ENCODE measurements at regions not wholly inside any gene's neighbourhood (a gene's known extent, or its start where the extent isn't known, plus 50 kb on each side); places are given as distances from the start of the nearest gene placed in this dataset.

DNA sequence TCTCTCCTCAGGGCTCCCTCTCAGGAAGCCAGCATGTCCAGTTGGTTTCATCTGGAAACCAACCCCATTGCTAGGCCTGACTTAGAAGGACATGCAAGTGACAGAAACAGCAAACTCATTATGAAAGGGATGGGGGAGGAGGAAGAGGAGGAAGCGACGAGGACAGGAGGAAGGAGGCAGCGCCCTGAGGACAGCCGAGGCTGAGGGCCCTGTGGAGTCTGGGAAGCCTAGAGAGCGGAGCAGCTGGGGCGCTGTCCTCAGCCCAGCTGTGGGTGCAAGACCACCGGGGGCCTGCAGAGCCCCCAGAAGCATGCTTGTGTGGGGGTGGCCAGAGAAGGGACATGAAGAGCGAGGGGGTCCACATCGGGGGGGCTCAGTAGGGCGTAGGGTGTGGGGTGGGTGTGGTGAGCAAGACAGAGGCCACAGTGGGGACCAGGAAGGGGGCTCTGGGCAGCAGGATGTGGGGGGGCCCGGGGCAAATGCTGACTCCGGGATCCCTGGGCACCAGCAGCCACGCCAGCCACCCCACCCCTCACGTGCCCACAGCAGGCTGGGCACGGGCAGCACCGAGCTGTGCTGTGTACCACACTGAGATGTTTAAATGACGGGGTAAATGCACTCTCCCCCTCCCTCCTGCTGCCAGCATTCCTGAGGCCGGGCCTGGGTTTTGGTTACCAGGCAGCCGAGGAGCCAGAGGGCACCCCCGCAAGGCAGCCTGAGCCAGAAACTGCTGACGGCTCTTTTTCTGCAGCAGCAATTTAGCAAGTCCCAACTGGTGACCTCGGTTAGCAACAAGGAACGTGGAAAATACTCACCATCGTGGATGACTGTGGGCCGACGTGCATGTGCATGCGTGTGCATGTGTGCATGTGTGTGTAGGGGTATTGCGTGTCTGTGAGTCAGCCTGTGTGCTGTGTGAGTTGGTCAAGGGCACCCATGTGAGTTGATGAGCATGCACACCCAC, 82.7 kb upstream of the LINC01488 start:
- intact Hi-C loops (cut with DNase I; ENCODE audit: low total_unique reads), result no loop called here
- no peak overlapping the region for H3K4me3 ChIP-seq (ENCODE audit: low read depth, poor library complexity, severe bottlenecking)
- 44 to 47% methylated on average over 20 to 28 of the region's 28 CpGs for WGBS, 2 donors
- DNase-seq (ENCODE audit: low spot score in 2 of 2), result no peak
- no peak for TF ChIP-seq POLR2A (IDR thresholded peaks at IDR 0.05)
- TF ChIP-seq, protein P1, sequence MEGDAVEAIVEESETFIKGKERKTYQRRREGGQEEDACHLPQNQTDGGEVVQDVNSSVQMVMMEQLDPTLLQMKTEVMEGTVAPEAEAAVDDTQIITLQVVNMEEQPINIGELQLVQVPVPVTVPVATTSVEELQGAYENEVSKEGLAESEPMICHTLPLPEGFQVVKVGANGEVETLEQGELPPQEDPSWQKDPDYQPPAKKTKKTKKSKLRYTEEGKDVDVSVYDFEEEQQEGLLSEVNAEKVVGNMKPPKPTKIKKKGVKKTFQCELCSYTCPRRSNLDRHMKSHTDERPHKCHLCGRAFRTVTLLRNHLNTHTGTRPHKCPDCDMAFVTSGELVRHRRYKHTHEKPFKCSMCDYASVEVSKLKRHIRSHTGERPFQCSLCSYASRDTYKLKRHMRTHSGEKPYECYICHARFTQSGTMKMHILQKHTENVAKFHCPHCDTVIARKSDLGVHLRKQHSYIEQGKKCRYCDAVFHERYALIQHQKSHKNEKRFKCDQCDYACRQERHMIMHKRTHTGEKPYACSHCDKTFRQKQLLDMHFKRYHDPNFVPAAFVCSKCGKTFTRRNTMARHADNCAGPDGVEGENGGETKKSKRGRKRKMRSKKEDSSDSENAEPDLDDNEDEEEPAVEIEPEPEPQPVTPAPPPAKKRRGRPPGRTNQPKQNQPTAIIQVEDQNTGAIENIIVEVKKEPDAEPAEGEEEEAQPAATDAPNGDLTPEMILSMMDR (IDR thresholded peaks at IDR 0.05), result no peak

DNA sequence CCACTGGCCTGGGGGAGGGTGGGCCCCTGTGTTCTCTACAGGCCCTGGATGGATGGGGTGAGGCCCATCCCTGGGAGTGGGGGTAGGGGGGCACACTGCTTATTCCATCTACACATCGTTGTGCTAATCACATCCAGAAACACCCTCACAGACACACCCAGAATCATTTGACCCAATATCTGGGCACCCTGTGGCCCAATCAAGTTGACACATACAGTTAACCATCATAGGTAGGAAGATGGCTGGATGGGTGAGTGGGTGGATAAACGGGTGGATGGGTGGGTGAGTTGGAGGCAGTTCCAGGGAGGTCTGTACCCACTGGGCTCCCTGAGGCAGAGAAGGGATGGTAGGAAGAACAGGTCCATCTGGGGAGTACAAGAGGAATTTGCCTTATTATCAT, 81.3 kb upstream of the LINC01488 start:
- intact Hi-C loops (cut with DNase I; ENCODE audit: low total_unique reads), result no loop called here
- H3K4me3 ChIP-seq (ENCODE audit: low read depth, poor library complexity, severe bottlenecking), result no peak overlapping the region
- no peak for DNase-seq (ENCODE audit: low spot score in 2 of 2)
- 82 to 89% methylated on average over 2 of the region's 2 CpGs for WGBS, 2 donors
- TF ChIP-seq, protein P1 (IDR thresholded peaks at IDR 0.05), result no peak
- TF ChIP-seq POLR2A (IDR thresholded peaks at IDR 0.05), result no peak

DNA sequence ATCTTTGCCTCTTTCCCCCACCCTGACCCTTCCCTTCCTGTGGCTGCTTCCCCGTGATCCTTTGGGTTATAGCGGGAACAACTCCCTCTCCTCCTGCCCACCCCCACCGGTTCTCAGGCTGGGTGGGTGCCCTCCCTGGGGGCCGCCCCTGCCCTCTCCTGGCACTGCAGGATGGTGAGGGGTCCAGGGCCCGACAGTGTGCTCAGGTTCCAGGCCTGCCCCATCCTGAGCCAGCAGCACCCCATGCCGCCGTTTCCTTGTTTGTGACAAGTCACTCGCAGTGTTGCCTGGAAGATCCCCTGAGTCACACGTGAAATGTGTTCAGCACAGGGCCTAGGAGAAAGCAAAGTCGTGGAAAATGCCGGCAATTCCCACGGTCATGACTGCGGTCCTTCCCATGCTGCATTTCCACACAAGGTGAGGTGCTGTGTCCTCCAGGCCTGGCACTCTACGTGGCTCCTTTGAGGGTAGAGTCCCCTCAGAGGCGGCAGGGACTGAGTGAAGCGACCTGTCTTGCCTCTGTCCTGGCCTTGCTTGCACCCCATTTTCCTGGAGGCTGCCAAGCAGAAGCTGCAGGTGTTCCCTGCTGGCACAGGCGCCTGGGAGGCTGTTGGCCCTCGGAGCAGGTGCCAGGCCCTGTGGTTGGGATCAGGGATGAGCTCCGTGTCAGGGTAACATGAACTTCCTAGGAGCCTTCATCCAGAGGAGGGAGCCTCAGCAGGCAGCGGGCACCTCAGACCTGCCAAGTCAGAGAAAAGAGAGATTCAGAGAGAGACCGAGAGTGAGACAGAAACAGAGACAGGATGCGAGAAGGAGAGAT, 80.5 kb upstream of the LINC01488 start:
- intact Hi-C loops (cut with DNase I; ENCODE audit: low total_unique reads), result no loop called here
- no peak for DNase-seq (ENCODE audit: low spot score in 2 of 2)
- TF ChIP-seq, protein P1 (IDR thresholded peaks at IDR 0.05), result no peak
- no peak for TF ChIP-seq POLR2A (IDR thresholded peaks at IDR 0.05)
- whole genome bisulfite sequencing, 2 donors, result 84 to 88% methylated on average over 22 of the region's 22 CpGs
- no peak overlapping the region for H3K4me3 ChIP-seq (ENCODE audit: low read depth, poor library complexity, severe bottlenecking)

DNA sequence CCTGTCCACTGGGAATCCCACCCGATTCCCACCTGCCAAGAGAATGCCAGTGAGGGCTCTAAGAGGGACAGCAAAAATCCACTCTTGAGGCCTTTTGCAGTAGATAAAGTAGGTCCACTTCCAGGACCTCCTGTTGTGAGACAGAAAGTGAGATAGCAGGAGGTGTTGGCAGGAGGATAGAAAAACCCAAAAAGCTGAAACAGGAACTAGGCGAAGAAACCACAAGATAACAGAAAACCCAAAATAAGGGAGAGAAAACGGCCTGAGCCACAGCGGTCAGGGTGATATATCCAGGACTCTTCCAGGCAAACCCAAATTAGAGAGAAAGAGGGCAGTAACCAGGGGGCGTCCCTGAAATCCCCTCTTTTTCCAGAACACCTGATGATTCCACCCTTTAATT, 79.7 kb upstream of the LINC01488 start:
- no peak overlapping the region for H3K4me3 ChIP-seq (ENCODE audit: low read depth, poor library complexity, severe bottlenecking)
- 90 to 91% methylated on average over 5 of the region's 5 CpGs for WGBS, 2 donors
- intact Hi-C loops (cut with DNase I; ENCODE audit: low total_unique reads), result no loop called here
- TF ChIP-seq, protein P1 (IDR thresholded peaks at IDR 0.05), result no peak
- no peak for TF ChIP-seq POLR2A (IDR thresholded peaks at IDR 0.05)
- DNase-seq (ENCODE audit: low spot score in 2 of 2), result no peak

DNA sequence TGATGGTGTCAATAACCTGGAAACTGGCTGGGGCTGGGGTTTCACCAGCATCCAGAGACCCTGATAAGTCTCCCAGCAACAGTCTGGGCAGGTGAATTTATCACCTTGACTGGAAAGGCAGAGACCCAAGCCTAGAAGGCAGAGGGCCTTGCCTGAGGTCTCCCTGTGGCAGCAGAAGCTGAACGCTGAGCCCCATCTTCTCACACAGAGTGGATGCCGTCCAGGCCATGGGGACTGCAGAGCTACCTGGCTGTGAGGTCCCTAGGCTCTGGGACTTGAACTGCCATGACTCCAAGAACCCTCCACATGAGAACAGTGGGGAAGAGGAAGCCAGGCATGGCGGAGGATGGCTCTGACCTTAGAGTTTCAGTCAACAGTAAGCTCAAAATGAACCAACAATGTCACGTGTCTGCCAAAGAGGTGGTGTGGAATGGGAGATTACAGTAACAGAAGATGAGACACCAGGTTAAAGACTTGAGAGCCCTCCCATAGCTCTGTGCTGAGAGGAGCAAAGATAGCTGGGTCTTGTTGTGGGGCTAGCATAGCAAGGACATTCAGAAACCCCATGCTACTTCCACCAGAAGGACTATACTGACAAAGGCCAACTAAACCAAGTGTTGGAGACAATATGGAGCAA, 79.1 kb upstream of the LINC01488 start:
- no peak overlapping the region for H3K4me3 ChIP-seq (ENCODE audit: low read depth, poor library complexity, severe bottlenecking)
- TF ChIP-seq, protein P1 (IDR thresholded peaks at IDR 0.05), result no peak
- no peak for TF ChIP-seq POLR2A (IDR thresholded peaks at IDR 0.05)
- intact Hi-C loops (cut with DNase I; ENCODE audit: low total_unique reads), result no loop called here
- DNase-seq (ENCODE audit: low spot score in 2 of 2), result no peak
- WGBS, 2 donors, result 48 to 50% methylated on average over 4 of the region's 4 CpGs

Measured in lower leg skin (tissue), 4 donors.